Activated B cell treated with CpG ODN at 0.5 μM for 24 hours (primary cell): ENCODE measurements at regions not wholly inside any gene's neighbourhood (a gene's known extent, or its start where the extent isn't known, plus 50 kb on each side); places are given as distances from the start of the nearest gene placed in this dataset.

Experiments used
- ATAC-seq: fragments of 200-7000 bp; cut with Tn5 transposase; one replicate; pipeline ENCODE4 v1.10.0; 2021; ENCODE audit warnings: low read depth, mild to moderate bottlenecking, moderate library complexity
- CTCF ChIA-PET: fragments of 350-600 bp; sonication (Branson Sonifier 250); formaldehyde crosslinking; loops from one replicate; lab custom pipeline; 2021; ENCODE audit warnings: antibody characterized with exemption; lab: Charles Lee
- POLR2A ChIA-PET: fragments of 350-600 bp; sonication (Branson Sonifier 250); formaldehyde crosslinking; loops from one replicate; lab custom pipeline; 2021; ENCODE audit warnings: antibody characterized with exemption; lab: Charles Lee
- DNase-seq: peaks from one replicate; pipeline ENCODE4 v3.0.0; 2022
- H3K27ac Mint-ChIP-seq: one replicate; pipeline ENCODE4 v1.8.0; 2020; ENCODE audit warnings: mixed read lengths
- H3K27me3 Mint-ChIP-seq: one replicate; pipeline ENCODE4 v1.8.0; 2021; ENCODE audit warnings: mixed read lengths
- H3K36me3 Mint-ChIP-seq: one replicate; pipeline ENCODE4 v1.8.0; 2021; ENCODE audit warnings: low read depth, mixed read lengths
- H3K4me1 Mint-ChIP-seq: one replicate; pipeline ENCODE4 v1.8.0; 2021; ENCODE audit warnings: mixed read lengths
- H3K4me3 Mint-ChIP-seq: one replicate; pipeline ENCODE4 v1.8.0; 2020; ENCODE audit warnings: mild to moderate bottlenecking, mixed read lengths
- H3K9me3 Mint-ChIP-seq: one replicate; pipeline ENCODE4 v1.8.0; 2020; ENCODE audit warnings: mixed read lengths
- intact Hi-C: fragments of 100-400 bp; cut with micrococcal nuclease; formaldehyde crosslinking; loops from one replicate; pipeline ENCODE4 v1.15.1; 2024
- TF ChIP-seq, protein P1 (sequence below): fragments of 200-600 bp; IDR thresholded peaks from one replicate; pipeline ENCODE4 v1.8.0; 2022; ENCODE audit warnings: antibody characterized with exemption, mild to moderate bottlenecking

DNA sequence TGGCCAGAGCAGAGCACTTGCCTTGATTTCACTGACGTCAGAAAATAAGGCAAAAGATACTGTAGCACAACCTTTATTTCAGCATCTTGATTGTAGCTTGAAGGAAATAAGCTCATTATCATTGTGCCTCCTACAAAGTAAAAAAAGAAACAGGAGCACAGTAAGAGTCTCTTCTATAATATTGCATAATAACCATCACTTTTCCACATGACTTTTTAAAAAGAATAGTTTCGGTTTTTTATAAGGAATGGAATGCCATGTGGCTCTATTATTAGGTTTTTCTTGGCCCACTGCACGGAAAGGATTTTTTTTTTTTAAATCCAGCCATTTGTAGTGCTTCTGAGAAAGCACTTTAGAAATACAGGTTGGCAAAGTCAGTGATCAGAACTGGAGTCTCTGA lies 655.3 kb downstream of the LRRC70 start:
- ATAC-seq = no peak
- Mint-ChIP-seq H3K4me3 (no peak overlapping the region), H3K4me1 (no peaks in the 10 kb centered on the region), H3K27me3 (no peaks in the 10 kb centered on the region), H3K36me3 (no peaks in the 10 kb centered on the region), H3K27ac (no peak overlapping the region), H3K9me3 (peaks cover 7% of the 10 kb centered on the region)
- TF ChIP-seq, protein P1, sequence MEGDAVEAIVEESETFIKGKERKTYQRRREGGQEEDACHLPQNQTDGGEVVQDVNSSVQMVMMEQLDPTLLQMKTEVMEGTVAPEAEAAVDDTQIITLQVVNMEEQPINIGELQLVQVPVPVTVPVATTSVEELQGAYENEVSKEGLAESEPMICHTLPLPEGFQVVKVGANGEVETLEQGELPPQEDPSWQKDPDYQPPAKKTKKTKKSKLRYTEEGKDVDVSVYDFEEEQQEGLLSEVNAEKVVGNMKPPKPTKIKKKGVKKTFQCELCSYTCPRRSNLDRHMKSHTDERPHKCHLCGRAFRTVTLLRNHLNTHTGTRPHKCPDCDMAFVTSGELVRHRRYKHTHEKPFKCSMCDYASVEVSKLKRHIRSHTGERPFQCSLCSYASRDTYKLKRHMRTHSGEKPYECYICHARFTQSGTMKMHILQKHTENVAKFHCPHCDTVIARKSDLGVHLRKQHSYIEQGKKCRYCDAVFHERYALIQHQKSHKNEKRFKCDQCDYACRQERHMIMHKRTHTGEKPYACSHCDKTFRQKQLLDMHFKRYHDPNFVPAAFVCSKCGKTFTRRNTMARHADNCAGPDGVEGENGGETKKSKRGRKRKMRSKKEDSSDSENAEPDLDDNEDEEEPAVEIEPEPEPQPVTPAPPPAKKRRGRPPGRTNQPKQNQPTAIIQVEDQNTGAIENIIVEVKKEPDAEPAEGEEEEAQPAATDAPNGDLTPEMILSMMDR = no peak
- DNase-seq = no peak
- ChIA-PET CTCF (no interaction called here), POLR2A (no interaction called here)
- intact Hi-C loops = no loop called here

DNA sequence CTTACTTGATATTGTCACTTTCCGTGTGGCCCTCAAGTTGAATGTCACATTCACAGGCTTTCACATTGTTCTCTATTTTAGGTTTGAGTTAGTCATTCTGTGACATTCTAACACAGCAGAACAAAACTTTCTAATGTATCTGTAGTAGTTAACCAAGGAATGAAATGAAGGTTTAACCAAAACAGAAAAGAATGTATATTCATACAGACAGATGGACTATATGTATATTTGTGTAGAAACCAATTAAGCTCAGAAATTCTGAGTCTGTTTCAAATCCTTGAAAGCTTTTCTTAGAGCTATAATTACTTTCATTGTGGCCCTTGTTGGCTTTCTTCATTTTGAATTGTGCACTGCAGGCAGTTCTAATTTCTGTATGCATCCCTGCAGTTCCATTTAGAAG lies 654.7 kb downstream of the LRRC70 start:
- ATAC-seq (no peak), DNase-seq (no peak)
- intact Hi-C loops = no loop called here
- Mint-ChIP-seq H3K9me3 (peaks cover 5% of the 10 kb centered on the region), H3K27ac (no peak overlapping the region), H3K27me3 (no peaks in the 10 kb centered on the region), H3K4me3 (no peak overlapping the region), H3K4me1 (no peaks in the 10 kb centered on the region), H3K36me3 (no peaks in the 10 kb centered on the region)
- CTCF ChIA-PET = no interaction called here
- TF ChIP-seq, protein P1 = no peak
- POLR2A ChIA-PET = no interaction called here

DNA sequence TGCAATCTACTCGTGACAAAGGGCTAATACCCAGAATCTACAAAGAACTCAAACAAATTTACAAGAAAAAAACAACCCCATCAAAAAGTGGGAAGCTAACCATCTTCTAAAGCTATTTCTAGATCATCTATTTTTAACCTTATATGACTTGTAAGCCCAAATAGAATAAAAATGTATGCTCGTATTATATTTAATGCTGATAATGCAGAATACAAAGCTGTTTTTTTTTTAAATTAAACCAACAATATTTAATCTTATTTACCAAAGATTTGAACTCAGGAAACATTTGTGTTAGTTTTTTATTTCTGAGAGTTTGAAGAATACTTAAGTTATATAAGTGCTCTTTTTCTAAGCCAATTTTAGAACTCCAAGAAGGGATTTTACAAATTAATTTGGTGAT lies 652.1 kb downstream of the LRRC70 start:
- ATAC-seq (no peak), DNase-seq (no peak)
- POLR2A ChIA-PET = no interaction called here
- H3K27ac Mint-ChIP-seq = no peak overlapping the region
- CTCF ChIA-PET = no interaction called here
- intact Hi-C loops = no loop called here
- peaks cover 2% of the 10 kb centered on the region for H3K9me3 Mint-ChIP-seq
- H3K4me3 Mint-ChIP-seq = no peak overlapping the region
- H3K36me3 Mint-ChIP-seq = no peaks in the 10 kb centered on the region
- no peaks in the 10 kb centered on the region for H3K27me3 Mint-ChIP-seq
- no peaks in the 10 kb centered on the region for H3K4me1 Mint-ChIP-seq
- TF ChIP-seq, protein P1 = no peak

DNA sequence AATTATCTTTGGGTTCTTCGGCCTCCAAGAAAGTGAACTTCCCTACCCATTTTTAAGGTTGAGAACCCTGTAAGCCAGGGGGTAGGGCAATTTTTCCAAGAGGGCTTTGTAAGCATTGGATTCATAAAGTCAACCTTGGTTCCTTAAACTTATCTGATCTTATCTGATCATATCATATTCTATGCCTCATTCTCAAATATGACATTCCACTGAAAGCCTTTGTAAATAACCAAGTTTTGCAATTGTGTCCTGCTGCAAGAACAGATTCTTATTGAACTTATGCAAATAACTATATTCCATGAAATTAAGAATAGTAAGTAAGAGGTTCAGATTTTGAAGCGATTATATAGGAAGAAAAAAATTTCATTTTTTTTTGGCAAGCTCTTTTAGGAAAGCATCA lies 649.5 kb downstream of the LRRC70 start:
- H3K36me3 Mint-ChIP-seq = no peaks in the 10 kb centered on the region
- no peaks in the 10 kb centered on the region for H3K4me1 Mint-ChIP-seq
- no peak overlapping the region for H3K4me3 Mint-ChIP-seq
- no peak overlapping the region for H3K27ac Mint-ChIP-seq
- ChIA-PET CTCF (no interaction called here), POLR2A (interaction anchor here (0.6 kb wide), 1 partner anchor 1726 kb away, joined by 3 read pairs; no protein-coding TSS in a partner anchor)
- H3K9me3 Mint-ChIP-seq = no peaks in the 10 kb centered on the region
- TF ChIP-seq, protein P1 = no peak
- no peak for DNase-seq
- intact Hi-C loops = no loop called here
- no peaks in the 10 kb centered on the region for H3K27me3 Mint-ChIP-seq
- ATAC-seq = no peak

DNA sequence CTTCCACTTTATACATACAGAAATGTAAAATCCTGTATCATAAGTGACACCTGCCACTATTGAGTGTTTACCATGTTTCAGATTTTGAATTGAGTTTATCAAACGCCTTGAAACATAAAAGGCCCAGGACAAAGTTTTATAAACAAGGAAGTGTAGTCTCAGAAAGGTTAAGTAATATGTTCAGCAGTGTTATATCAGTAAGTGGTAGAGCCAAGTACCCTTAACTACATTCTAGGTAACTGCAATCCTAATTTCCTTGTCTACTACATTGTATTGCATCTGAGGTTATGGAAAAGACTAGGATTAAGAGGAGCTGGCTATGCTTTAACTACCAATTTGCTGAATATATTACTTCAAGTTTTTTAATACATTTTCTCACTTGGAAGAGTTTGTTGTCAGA lies 641.6 kb downstream of the LRRC70 start:
- Mint-ChIP-seq H3K27ac (no peak overlapping the region), H3K4me3 (no peak overlapping the region), H3K9me3 (no peaks in the 10 kb centered on the region), H3K4me1 (no peaks in the 10 kb centered on the region), H3K27me3 (no peaks in the 10 kb centered on the region), H3K36me3 (no peaks in the 10 kb centered on the region)
- ChIA-PET CTCF (no interaction called here), POLR2A (no interaction called here)
- intact Hi-C loops = no loop called here
- no peak for ATAC-seq
- TF ChIP-seq, protein P1 = no peak
- no peak for DNase-seq
